Astrocyte of the spinal cord (primary cell): ENCODE measurements at regions not wholly inside any gene's neighbourhood (a gene's known extent, or its start where the extent isn't known, plus 50 kb on each side); places are given as distances from the start of the nearest gene placed in this dataset.
"Not testable (repeated sequence)": the region's sequence is repeated elsewhere in the genome, so short reads cannot be mapped to it uniquely, and the experiment has no call there.

Experiments
- DNase-seq: peaks from one replicate; pipeline ENCODE4 v3.0.0; 2011; ENCODE audit warnings: low read depth, low spot score
- H3K4me3 ChIP-seq: 2 replicates; pipeline ENCODE4 v1.5.1; 2011; ENCODE audit warnings: low read depth, mild to moderate bottlenecking, low read length, moderate library complexity
- CTCF ChIP-seq: IDR thresholded peaks from 2 replicates; pipeline ENCODE4 v1.5.1; 2012; ENCODE audit warnings: low read depth, mild to moderate bottlenecking, low read length, inconsistent platforms
- in situ Hi-C: cut with HindIII; loops from 2 replicates; pipeline ENCODE4 v1.10.0; 2017; ENCODE audit warnings: low sequenced_read_pairs

- in situ Hi-C loops: no loop called here
- TF ChIP-seq CTCF: no peak
- H3K4me3 ChIP-seq: no peak overlapping the region
- DNase-seq: no peak
Observed at GRCh38 chr13:38429916-38430315, 80.3 kb downstream of the UFM1 start.

- TF ChIP-seq CTCF: no peak
- no peak for DNase-seq
- H3K4me3 ChIP-seq: no peak overlapping the region
- in situ Hi-C loops: no loop called here
Observed at GRCh38 chr13:38430796-38431195, 81.1 kb downstream of the UFM1 start.

GRCh38 chr13:38440666-38441065 is 91.0 kb downstream of the UFM1 start:
- in situ Hi-C loops: no loop called here
- no peak overlapping the region for H3K4me3 ChIP-seq
- TF ChIP-seq CTCF: no peak
- no peak for DNase-seq

- in situ Hi-C loops: no loop called here
- no peak for DNase-seq
- no peak overlapping the region for H3K4me3 ChIP-seq
- no peak for TF ChIP-seq CTCF
Observed at GRCh38 chr13:38444904-38445303, 95.3 kb downstream of the UFM1 start.

GRCh38 chr13:38452656-38453055 is 103.0 kb downstream of the UFM1 start:
- no peak overlapping the region for H3K4me3 ChIP-seq
- in situ Hi-C loops: no loop called here
- TF ChIP-seq CTCF: no peak
- DNase-seq: no peak

GRCh38 chr13:38462605-38463004 is 113.0 kb downstream of the UFM1 start:
- in situ Hi-C loops: no loop called here
- TF ChIP-seq CTCF: no peak
- no peak overlapping the region for H3K4me3 ChIP-seq
- DNase-seq: no peak

- in situ Hi-C loops: no loop called here
- no peak for TF ChIP-seq CTCF
- no peak for DNase-seq
- no peak overlapping the region for H3K4me3 ChIP-seq
Observed at GRCh38 chr13:38463048-38463447, 113.4 kb downstream of the UFM1 start.

GRCh38 chr13:38472411-38472810 is 122.8 kb downstream of the UFM1 start:
- in situ Hi-C loops, DNase-seq, H3K4me3 ChIP-seq: not testable (repeated sequence)
